22Rv1 (cell line): ENCODE measurements at regions not wholly inside any gene's neighbourhood (a gene's known extent, or its start where the extent isn't known, plus 50 kb on each side); places are given as distances from the start of the nearest gene placed in this dataset.

Source experiments
- CTCF ChIP-seq: fragments of 450-650 bp; IDR thresholded peaks from 2 replicates; pipeline ENCODE4 v1.5.1; 2017; ENCODE audit warnings: mild to moderate bottlenecking
- ZFX ChIP-seq: fragments of 450-650 bp; IDR thresholded peaks from 2 replicates; pipeline ENCODE4 v1.6.1; 2017; ENCODE audit warnings: antibody characterized with exemption, borderline replicate concordance

- TF ChIP-seq CTCF (no peak), ZFX (no peak)
Measured at GRCh38 chr13:59320021-59320420, 843.7 kb downstream of the DIAPH3 start.
